HepG2 (cell line): ENCODE measurements at regions not wholly inside any gene's neighbourhood (a gene's known extent, or its start where the extent isn't known, plus 50 kb on each side); places are given as distances from the start of the nearest gene placed in this dataset.

Experiments used
- ATAC-seq: fragments of 200-7000 bp; cut with Tn5 transposase; 3 replicates; pipeline ENCODE4 v1.9.1; 2020; ENCODE audit warnings: mild to moderate bottlenecking, moderate library complexity
- BruUV-seq: library from RNA; stranded (reverse); fragments of 400-500 nt; replicated peaks from 2 replicates; lab custom pipeline; 2021; lab: Mats Ljungman, UMichigan
- CTCF ChIA-PET: fragments of 300-600 bp; formaldehyde crosslinking; extraction: SDS; loops from one replicate; lab custom pipeline; 2021; ENCODE audit warnings: low total read pairs, inconsistent platforms, low intra/inter-chr PET ratio; lab: Yijun Ruan, JAX
- POLR2A ChIA-PET: fragments of 350-600 bp; sonication (Branson Sonifier 250); formaldehyde crosslinking; loops from one replicate; lab custom pipeline; 2020; ENCODE audit warnings: antibody characterized with exemption, inconsistent platforms; lab: Yijun Ruan, JAX
- DNase-seq: peaks from one replicate; pipeline ENCODE4 v3.0.0-alpha.2; 2015; ENCODE audit warnings: low spot score
- FAIRE-seq: peaks from 3 replicates; lab custom pipeline; 2011; peaks lifted over from hg19 to GRCh38; lab: Jason Lieb, UNC
- H2AFZ ChIP-seq: one replicate; pipeline ENCODE4 v1.6.1; 2011; ENCODE audit warnings: low read length, inconsistent platforms
- H3K27ac ChIP-seq: fragments of 300-600 bp; 3 replicates; pipeline ENCODE4 v1.8.0; 2011; ENCODE audit warnings: mixed run types, mild to moderate bottlenecking, mixed read lengths, low read length, inconsistent platforms; ENCODE audit not compliant: insufficient read depth; ENCODE audit errors: extremely low read length
- H3K27me3 ChIP-seq, 2 experiments: fragments of 200-600 bp in 1 of 2; 2 replicates in 1 of 2; 3 replicates in 1 of 2; pipeline versions ENCODE4 v1.6.0 to v1.8.0; 2011; ENCODE audit warnings: low read length in 2 of 2, mild to moderate bottlenecking in 2 of 2, moderate library complexity in 2 of 2, inconsistent platforms in 1 of 2; ENCODE audit not compliant: insufficient read depth in 2 of 2, control insufficient read depth in 1 of 2
- H3K36me3 ChIP-seq, 2 experiments: fragments of 200-600 bp in 1 of 2; replicated peaks in 1 of 2; 2 replicates in 1 of 2; 3 replicates in 1 of 2; pipeline versions ENCODE4 v1.5.1 to v1.8.0; 2011; ENCODE audit warnings: low read length in 2 of 2, inconsistent platforms in 1 of 2; ENCODE audit not compliant: insufficient read depth in 2 of 2, control insufficient read depth in 1 of 2
- H3K4me1 ChIP-seq: 2 replicates; pipeline ENCODE4 v1.5.1; 2012; ENCODE audit warnings: low read length, inconsistent platforms; ENCODE audit not compliant: insufficient read depth
- H3K4me2 ChIP-seq: 2 replicates; pipeline ENCODE4 v1.6.0; 2011; ENCODE audit warnings: low read depth, low read length, inconsistent platforms
- H3K4me3 ChIP-seq, 3 experiments: fragments of 200-600 bp in 1 of 3; sonication (generic), shearing (Covaris generic) in 1 of 3; replicated peaks in 1 of 3; 2 replicates each; pipeline ENCODE4 v1.5.1; 2011 to 2016; ENCODE audit warnings: low read length in 3 of 3, inconsistent platforms in 2 of 3, low read depth in 2 of 3, mild to moderate bottlenecking in 2 of 3, control low read depth in 1 of 3, mixed read lengths in 1 of 3; ENCODE audit not compliant: insufficient read depth in 1 of 3
- H3K79me2 ChIP-seq: one replicate; pipeline ENCODE4 v1.6.1; 2011; ENCODE audit warnings: low read length, inconsistent platforms; ENCODE audit not compliant: insufficient read depth
- H3K9ac ChIP-seq: 2 replicates; pipeline ENCODE4 v1.6.0; 2011; ENCODE audit warnings: mild to moderate bottlenecking, low read depth, low read length, inconsistent platforms; ENCODE audit not compliant: insufficient read depth
- H3K9me3 ChIP-seq: 2 replicates; pipeline ENCODE4 v1.5.1; 2012; ENCODE audit warnings: mild to moderate bottlenecking, low read length
- H4K20me1 ChIP-seq: 2 replicates; pipeline ENCODE4 v1.6.0; 2011; ENCODE audit warnings: inconsistent platforms, mild to moderate bottlenecking, low read length, moderate library complexity; ENCODE audit not compliant: insufficient read depth
- ATRX ChIP-seq: sonication (generic); formaldehyde crosslinking; IDR thresholded peaks from 2 replicates; pipeline ENCODE4 v1.4.0; 2020; ENCODE audit warnings: missing genetic modification reagents, borderline replicate concordance
- ELF4 ChIP-seq: sonication (generic); formaldehyde crosslinking; IDR thresholded peaks from 2 replicates; pipeline ENCODE4 v1.5.0; 2020; ENCODE audit warnings: missing genetic modification reagents, mild to moderate bottlenecking, moderate library complexity, borderline replicate concordance
- JDP2 ChIP-seq: sonication (generic); formaldehyde crosslinking; IDR thresholded peaks from 2 replicates; pipeline ENCODE4 v1.8.1; 2022; ENCODE audit warnings: missing genetic modification reagents, borderline replicate concordance
- MYNN ChIP-seq: sonication (generic); formaldehyde crosslinking; IDR thresholded peaks from 2 replicates; pipeline ENCODE4 v1.4.0; 2020; ENCODE audit warnings: mild to moderate bottlenecking, low read depth, missing genetic modification reagents
- NFKB2 ChIP-seq: sonication (generic); formaldehyde crosslinking; IDR thresholded peaks from 2 replicates; pipeline ENCODE4 v1.4.0; 2020; ENCODE audit warnings: missing genetic modification reagents, borderline replicate concordance
- NFRKB ChIP-seq: fragments of 450-650 bp; IDR thresholded peaks from 2 replicates; pipeline ENCODE4 v1.6.1; 2017
- SMC3 ChIP-seq: IDR thresholded peaks from 2 replicates; pipeline ENCODE4 v1.6.1; 2011; ENCODE audit warnings: low read length, improper control_type of control experiment
- ZFP36L1 ChIP-seq: sonication (generic); formaldehyde crosslinking; IDR thresholded peaks from 2 replicates; pipeline ENCODE4 v1.8.0; 2022; ENCODE audit warnings: mild to moderate bottlenecking, missing genetic modification reagents, moderate library complexity
- ZNF12 ChIP-seq: sonication (generic); formaldehyde crosslinking; IDR thresholded peaks from 2 replicates; pipeline ENCODE4 v1.5.0; 2020; ENCODE audit warnings: missing genetic modification reagents
- ZNF329 ChIP-seq: sonication (generic); formaldehyde crosslinking; IDR thresholded peaks from 2 replicates; pipeline ENCODE4 v1.9.0; 2021; ENCODE audit warnings: low read depth, mild to moderate bottlenecking, missing genetic modification reagents
- ZNF883 ChIP-seq: sonication (generic); formaldehyde crosslinking; IDR thresholded peaks from 2 replicates; pipeline ENCODE4 v1.5.1; 2020; ENCODE audit warnings: mild to moderate bottlenecking, missing genetic modification reagents; ENCODE audit errors: not compliant biosample characterization
- ZSCAN21 ChIP-seq: sonication (generic); formaldehyde crosslinking; IDR thresholded peaks from 2 replicates; pipeline ENCODE4 v1.8.0; 2022; ENCODE audit warnings: mild to moderate bottlenecking, missing genetic modification reagents, moderate library complexity, borderline replicate concordance
- ZSCAN22 ChIP-seq: sonication (generic); formaldehyde crosslinking; IDR thresholded peaks from 2 replicates; pipeline ENCODE4 v1.4.0; 2020; ENCODE audit warnings: mild to moderate bottlenecking, missing genetic modification reagents
- WGBS: methylation state at CpG from one replicate; pipeline ENCODE4 v1.1.6; 2017; ENCODE audit warnings: low lambda C conversion rate; 5-methylcytosine and 5-hydroxymethylcytosine counted together
- in situ Hi-C: cut with HindIII; loops from 2 replicates; pipeline ENCODE4 v1.10.0; 2017; ENCODE audit warnings: low pct_unique_long_range_greater_than_20kb; ENCODE audit not compliant: extremely low pct_ligation_motif_present
- intact Hi-C: fragments of 100-400 bp; cut with micrococcal nuclease; formaldehyde crosslinking; loops from one replicate; pipeline ENCODE4 v1.10.0; 2022; ENCODE audit not compliant: unreplicated experiment
- TF ChIP-seq, protein P1 (sequence below): sonication (generic); formaldehyde crosslinking; conservative IDR thresholded peaks from 2 replicates; pipeline ENCODE4 v1.4.0; 2020; ENCODE audit warnings: missing genetic modification reagents
- TF ChIP-seq, protein P2 (sequence below): sonication (generic); formaldehyde crosslinking; IDR thresholded peaks from 2 replicates; pipeline ENCODE4 v1.4.0; 2020; ENCODE audit warnings: mild to moderate bottlenecking, low read depth, missing genetic modification reagents
- TF ChIP-seq, protein P3 (sequence below): IDR thresholded peaks from 2 replicates; pipeline ENCODE4 v1.6.1; 2016; ENCODE audit warnings: mild to moderate bottlenecking, missing biosample characterization, missing genetic modification reagents

DNA sequence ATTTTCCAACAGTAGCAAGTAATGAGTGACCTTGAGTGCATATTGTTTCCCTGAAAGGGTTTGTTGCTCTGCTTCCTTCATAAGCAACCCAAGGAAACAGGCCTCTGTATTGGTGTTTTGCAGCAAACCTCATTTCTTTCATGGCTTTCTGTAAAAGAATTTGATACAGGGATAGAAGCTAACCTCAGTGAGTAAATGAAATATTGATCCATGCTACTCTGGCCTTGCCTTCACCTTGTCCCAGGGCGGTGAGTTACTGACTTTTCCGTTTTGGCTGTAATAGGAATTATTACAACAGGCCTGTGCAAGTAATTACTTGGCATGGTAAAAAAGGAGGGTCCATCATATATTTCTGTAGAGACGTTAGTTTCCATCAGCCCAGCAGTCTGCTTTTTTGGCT is 130.9 kb upstream of the MPPED2 start (continued):
- TF ChIP-seq ZNF883 (CRISPR knock-in tag) = no peak
- no peak for TF ChIP-seq SMC3
- TF ChIP-seq, protein P1, sequence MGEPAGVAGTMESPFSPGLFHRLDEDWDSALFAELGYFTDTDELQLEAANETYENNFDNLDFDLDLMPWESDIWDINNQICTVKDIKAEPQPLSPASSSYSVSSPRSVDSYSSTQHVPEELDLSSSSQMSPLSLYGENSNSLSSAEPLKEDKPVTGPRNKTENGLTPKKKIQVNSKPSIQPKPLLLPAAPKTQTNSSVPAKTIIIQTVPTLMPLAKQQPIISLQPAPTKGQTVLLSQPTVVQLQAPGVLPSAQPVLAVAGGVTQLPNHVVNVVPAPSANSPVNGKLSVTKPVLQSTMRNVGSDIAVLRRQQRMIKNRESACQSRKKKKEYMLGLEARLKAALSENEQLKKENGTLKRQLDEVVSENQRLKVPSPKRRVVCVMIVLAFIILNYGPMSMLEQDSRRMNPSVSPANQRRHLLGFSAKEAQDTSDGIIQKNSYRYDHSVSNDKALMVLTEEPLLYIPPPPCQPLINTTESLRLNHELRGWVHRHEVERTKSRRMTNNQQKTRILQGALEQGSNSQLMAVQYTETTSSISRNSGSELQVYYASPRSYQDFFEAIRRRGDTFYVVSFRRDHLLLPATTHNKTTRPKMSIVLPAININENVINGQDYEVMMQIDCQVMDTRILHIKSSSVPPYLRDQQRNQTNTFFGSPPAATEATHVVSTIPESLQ = no peak

DNA sequence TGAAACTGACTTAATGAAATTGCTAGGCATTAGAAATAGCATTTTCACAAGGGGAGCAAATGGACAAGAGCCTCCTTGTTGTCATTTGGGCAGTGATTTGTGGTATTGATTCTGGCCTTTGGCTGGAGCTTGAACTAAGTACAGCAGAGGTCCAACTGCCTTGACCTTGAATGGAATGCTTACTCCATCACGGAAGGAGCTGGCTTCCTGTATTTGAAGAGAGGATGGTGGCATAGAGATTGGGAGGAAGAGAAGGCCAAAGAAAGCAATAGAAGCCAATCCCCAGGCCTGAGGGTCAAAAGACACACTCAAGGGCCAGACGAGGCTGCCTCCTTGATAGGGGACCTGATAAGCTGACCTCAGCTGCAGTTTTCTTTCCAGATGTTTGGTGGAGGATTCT is 126.6 kb upstream of the MPPED2 start:
- TF ChIP-seq, protein P2, sequence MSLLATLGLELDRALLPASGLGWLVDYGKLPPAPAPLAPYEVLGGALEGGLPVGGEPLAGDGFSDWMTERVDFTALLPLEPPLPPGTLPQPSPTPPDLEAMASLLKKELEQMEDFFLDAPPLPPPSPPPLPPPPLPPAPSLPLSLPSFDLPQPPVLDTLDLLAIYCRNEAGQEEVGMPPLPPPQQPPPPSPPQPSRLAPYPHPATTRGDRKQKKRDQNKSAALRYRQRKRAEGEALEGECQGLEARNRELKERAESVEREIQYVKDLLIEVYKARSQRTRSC (CRISPR knock-in tag) = no peak
- TF ChIP-seq ZFP36L1 (CRISPR knock-in tag) (no peak), ELF4 (CRISPR knock-in tag) (no peak), JDP2 (CRISPR knock-in tag) (no peak), NFKB2 (CRISPR knock-in tag) (no peak), ZNF12 (CRISPR knock-in tag) (no peak), MYNN (CRISPR knock-in tag) (no peak), ZNF329 (no peak), ZSCAN21 (CRISPR knock-in tag) (no peak), ATRX (no peak), ZSCAN22 (CRISPR knock-in tag) (no peak), NFRKB (no peak)
- TF ChIP-seq, protein P3, sequence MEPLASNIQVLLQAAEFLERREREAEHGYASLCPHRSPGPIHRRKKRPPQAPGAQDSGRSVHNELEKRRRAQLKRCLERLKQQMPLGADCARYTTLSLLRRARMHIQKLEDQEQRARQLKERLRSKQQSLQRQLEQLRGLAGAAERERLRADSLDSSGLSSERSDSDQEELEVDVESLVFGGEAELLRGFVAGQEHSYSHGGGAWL (CRISPR knock-in tag) = no peak
- H3K9me3 ChIP-seq = no peaks in the 10 kb centered on the region
- H3K27ac ChIP-seq = no peak overlapping the region
- no peak overlapping the region for H3K4me3 ChIP-seq
- H4K20me1 ChIP-seq = no peaks in the 10 kb centered on the region
- in situ Hi-C loops (no loop called here), intact Hi-C loops (no loop called here)
- no peak overlapping the region for H2AFZ ChIP-seq
- H3K4me1 ChIP-seq = no peaks in the 10 kb centered on the region
- no peaks in the 10 kb centered on the region for H3K79me2 ChIP-seq
- FAIRE-seq = no peak
- no peak for ATAC-seq
- DNase-seq = no peak
- H3K36me3 ChIP-seq = no peaks in the 10 kb centered on the region
- 0% methylated on average over 2 of the region's 2 CpGs for WGBS
- H3K9ac ChIP-seq = no peak overlapping the region
- H3K27me3 ChIP-seq = no peaks in the 10 kb centered on the region
- ChIA-PET POLR2A (no interaction called here), CTCF (no interaction called here)
- H3K4me2 ChIP-seq = no peak overlapping the region
- BruUV-seq = no TSS peak
